ENCODE measurements at regions not wholly inside any gene's neighbourhood (a gene's known extent, or its start where the extent isn't known, plus 50 kb on each side); places are given as distances from the start of the nearest gene placed in this dataset.

DNA sequence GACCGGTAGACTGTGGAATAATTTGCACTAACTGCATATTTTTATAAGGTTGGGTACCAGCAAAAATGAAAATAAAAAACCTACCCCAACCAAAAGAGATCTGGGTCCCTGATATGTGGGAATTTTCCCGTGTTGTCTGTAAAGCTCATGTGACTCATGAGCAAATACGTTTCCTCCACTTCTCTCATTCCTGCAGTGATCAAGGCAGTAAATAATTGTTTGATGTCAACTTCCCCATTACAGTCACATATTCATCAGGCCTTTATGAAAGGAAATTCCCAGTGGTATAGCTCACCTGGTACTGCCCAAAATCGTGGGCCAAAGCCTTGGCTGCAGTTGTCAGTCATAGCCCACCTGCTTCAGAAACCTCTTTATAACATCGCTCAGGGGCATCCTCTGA is 166.0 kb upstream of the ANK3 start:
- Histone ChIP-seq H3K36me3 (ENCODE audit: control insufficient read depth in 1 of 2, insufficient read depth in 2 of 2, low read length in 1 of 2) (no peaks in the 10 kb centered on the region), H3K4me3 (ENCODE audit: low read length in 2 of 2) (no peak overlapping the region), H3K9me3 (ENCODE audit: control insufficient read depth, low read length) (no peaks in the 10 kb centered on the region), H3K4me1 (ENCODE audit: control insufficient read depth in 1 of 2, insufficient read depth in 2 of 2, low read length in 2 of 2) (no peaks in the 10 kb centered on the region), H3K27ac (ENCODE audit: low read depth in 1 of 2, low read length in 2 of 2) (no peak overlapping the region), H3K27me3 (ENCODE audit: control insufficient read depth in 1 of 2, insufficient read depth in 2 of 2, low read length in 1 of 2) (no peaks in the 10 kb centered on the region)
- intact Hi-C loops (cut with DNase I) = no loop called here
- WGBS, 2 donors = 88 to 89% methylated on average over 5 of the region's 5 CpGs
- no peak for DNase-seq
- no peak for ATAC-seq (ENCODE audit: low FRiP score)

DNA sequence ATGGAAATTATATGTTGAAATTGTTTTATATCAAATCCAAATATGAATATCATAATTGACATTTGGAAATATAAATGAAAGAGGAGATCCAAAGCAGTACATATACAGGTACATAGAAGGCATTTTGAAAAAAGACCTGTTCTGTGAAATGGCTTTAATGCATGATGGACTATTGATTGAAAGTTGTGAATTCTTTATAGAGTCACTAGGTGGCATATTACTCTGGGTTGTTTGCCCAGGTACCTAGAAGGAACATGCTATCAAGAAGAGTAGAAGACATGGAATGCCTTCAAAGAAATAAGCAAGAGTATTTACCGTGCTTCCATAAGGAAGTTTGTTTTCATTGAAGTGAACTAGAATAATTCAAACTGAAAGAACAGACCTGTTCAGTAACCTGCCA is 160.0 kb upstream of the ANK3 start:
- no peak for DNase-seq
- no peaks in the 10 kb centered on the region for H3K27me3 ChIP-seq (ENCODE audit: control insufficient read depth in 1 of 2, insufficient read depth in 2 of 2, low read length in 1 of 2)
- H3K4me3 ChIP-seq (ENCODE audit: low read length in 2 of 2) = no peak overlapping the region
- H3K36me3 ChIP-seq (ENCODE audit: control insufficient read depth in 1 of 2, insufficient read depth in 2 of 2, low read length in 1 of 2) = no peaks in the 10 kb centered on the region
- intact Hi-C loops (cut with DNase I) = no loop called here
- no peak overlapping the region for H3K27ac ChIP-seq (ENCODE audit: low read depth in 1 of 2, low read length in 2 of 2)
- ATAC-seq (ENCODE audit: low FRiP score) = no peak
- WGBS, 2 donors = 43 to 60% methylated on average over 1 of the region's 1 CpG
- no peaks in the 10 kb centered on the region for H3K9me3 ChIP-seq (ENCODE audit: control insufficient read depth, low read length)
- H3K4me1 ChIP-seq (ENCODE audit: control insufficient read depth in 1 of 2, insufficient read depth in 2 of 2, low read length in 2 of 2) = no peaks in the 10 kb centered on the region

DNA sequence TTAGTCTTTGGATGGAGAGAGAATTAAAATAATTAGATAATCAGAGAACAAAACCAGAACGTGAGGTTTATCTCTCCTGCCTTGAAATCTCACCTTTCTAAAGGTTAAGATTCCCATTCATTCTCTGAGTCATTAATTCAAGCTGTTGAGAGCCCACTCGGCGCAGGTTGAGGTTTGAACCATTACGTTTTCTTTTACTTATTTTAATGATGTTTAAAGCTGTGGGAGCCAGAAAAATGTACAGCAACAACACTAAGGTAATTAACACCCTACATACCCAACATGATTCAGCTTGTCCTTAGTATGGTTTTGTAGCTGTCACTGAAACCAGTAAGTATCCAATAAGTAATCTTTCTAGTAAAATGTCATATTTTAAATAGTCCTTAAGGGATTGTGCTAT is 153.0 kb upstream of the ANK3 start:
- H3K27me3 ChIP-seq (ENCODE audit: control insufficient read depth in 1 of 2, insufficient read depth in 2 of 2, low read length in 1 of 2) = no peaks in the 10 kb centered on the region
- no peaks in the 10 kb centered on the region for H3K9me3 ChIP-seq (ENCODE audit: control insufficient read depth, low read length)
- no peaks in the 10 kb centered on the region for H3K36me3 ChIP-seq (ENCODE audit: control insufficient read depth in 1 of 2, insufficient read depth in 2 of 2, low read length in 1 of 2)
- no peak for DNase-seq
- no peak overlapping the region for H3K27ac ChIP-seq (ENCODE audit: low read depth in 1 of 2, low read length in 2 of 2)
- peaks cover 0 to 8% of the 10 kb centered on the region in 2 donors for H3K4me1 ChIP-seq (ENCODE audit: control insufficient read depth in 1 of 2, insufficient read depth in 2 of 2, low read length in 2 of 2)
- intact Hi-C loops (cut with DNase I) = no loop called here
- H3K4me3 ChIP-seq (ENCODE audit: low read length in 2 of 2) = no peak overlapping the region
- no peak for ATAC-seq (ENCODE audit: low FRiP score)
- 85 to 88% methylated on average over 4 of the region's 4 CpGs for WGBS, 2 donors

DNA sequence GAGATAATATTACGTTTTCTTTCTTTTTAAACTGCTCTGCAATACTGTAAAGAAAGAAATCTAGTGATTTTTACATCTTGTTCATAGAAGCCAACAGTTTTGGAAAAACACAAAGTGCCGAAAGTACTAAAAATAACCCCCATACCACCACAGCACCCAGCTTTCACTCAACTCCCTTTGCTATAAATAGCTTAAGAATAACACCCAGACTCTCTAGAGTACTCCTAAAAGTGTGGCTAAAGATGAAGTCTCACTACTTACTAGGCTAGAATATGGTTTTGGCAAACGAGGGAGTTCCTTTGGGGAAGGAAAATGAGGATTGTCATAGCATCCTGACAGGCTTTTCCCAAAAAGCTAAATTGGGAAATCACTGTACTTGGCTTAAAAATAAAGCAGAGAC is 151.8 kb upstream of the ANK3 start:
- no peak for DNase-seq
- H3K4me3 ChIP-seq (ENCODE audit: low read length in 2 of 2) = no peak overlapping the region
- H3K27ac ChIP-seq (ENCODE audit: low read depth in 1 of 2, low read length in 2 of 2) = no peak overlapping the region
- H3K27me3 ChIP-seq (ENCODE audit: control insufficient read depth in 1 of 2, insufficient read depth in 2 of 2, low read length in 1 of 2) = no peaks in the 10 kb centered on the region
- H3K36me3 ChIP-seq (ENCODE audit: control insufficient read depth in 1 of 2, insufficient read depth in 2 of 2, low read length in 1 of 2) = no peaks in the 10 kb centered on the region
- peaks cover 0 to 8% of the 10 kb centered on the region in 2 donors for H3K4me1 ChIP-seq (ENCODE audit: control insufficient read depth in 1 of 2, insufficient read depth in 2 of 2, low read length in 2 of 2)
- H3K9me3 ChIP-seq (ENCODE audit: control insufficient read depth, low read length) = no peaks in the 10 kb centered on the region
- ATAC-seq (ENCODE audit: low FRiP score) = no peak
- intact Hi-C loops (cut with DNase I) = loop anchor here (2.0 kb wide), 2 partner anchors 95 to 97 kb away; no protein-coding TSS in a partner anchor
- 3 to 4% methylated on average over 3 of the region's 3 CpGs for WGBS, 2 donors

DNA sequence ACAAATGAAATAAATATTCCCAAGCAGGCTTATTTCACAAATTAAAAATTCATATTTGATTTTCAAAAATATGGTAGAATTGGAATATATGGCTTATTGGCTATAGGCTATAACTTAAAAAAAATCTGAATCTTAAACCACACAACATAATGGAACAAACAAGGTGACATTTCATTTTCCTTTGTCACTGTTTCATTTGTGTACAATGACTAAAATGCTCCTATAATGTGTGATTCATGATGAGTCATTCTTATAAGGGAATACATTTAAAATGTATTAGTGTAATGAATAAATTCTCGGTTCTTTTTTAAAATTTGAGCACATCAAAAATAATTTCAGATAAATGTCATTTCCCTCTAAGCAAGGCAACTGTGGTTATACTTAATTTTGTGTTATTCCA is 148.0 kb upstream of the ANK3 start:
- no peak overlapping the region for H3K27ac ChIP-seq (ENCODE audit: low read depth in 1 of 2, low read length in 2 of 2)
- H3K36me3 ChIP-seq (ENCODE audit: control insufficient read depth in 1 of 2, insufficient read depth in 2 of 2, low read length in 1 of 2) = no peaks in the 10 kb centered on the region
- WGBS, 2 donors = 91 to 94% methylated on average over 1 of the region's 1 CpG
- H3K4me3 ChIP-seq (ENCODE audit: low read length in 2 of 2) = no peak overlapping the region
- intact Hi-C loops (cut with DNase I) = no loop called here
- peaks cover 0 to 8% of the 10 kb centered on the region in 2 donors for H3K4me1 ChIP-seq (ENCODE audit: control insufficient read depth in 1 of 2, insufficient read depth in 2 of 2, low read length in 2 of 2)
- DNase-seq = no peak
- no peaks in the 10 kb centered on the region for H3K9me3 ChIP-seq (ENCODE audit: control insufficient read depth, low read length)
- ATAC-seq (ENCODE audit: low FRiP score) = no peak
- H3K27me3 ChIP-seq (ENCODE audit: control insufficient read depth in 1 of 2, insufficient read depth in 2 of 2, low read length in 1 of 2) = no peaks in the 10 kb centered on the region

DNA sequence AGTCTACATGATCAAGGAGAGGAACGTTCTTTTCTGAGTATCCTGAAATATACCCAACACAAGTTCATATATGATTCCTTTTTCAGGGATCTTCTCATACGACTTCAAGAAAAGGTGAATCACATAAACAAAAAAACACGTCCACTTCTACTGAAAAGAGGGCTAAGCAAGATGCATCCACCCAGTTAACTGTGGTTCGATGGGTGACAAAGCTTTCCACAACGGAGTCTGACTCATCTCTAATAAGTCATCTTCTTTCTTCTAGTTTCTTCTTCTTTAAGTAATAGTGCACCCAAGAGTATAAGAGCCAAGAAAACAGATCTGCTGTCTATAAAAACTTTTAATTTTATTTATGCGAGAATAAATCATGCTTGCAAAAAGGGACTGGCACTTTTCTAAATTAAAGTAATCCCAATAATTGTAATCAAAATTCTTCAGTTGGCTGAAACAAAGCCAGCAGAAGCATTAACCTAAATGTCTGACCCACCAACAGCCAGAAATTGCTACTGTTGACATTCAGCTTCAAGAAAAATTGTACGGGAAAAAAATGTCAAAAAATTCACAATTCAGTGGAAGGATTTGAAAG is 146.9 kb upstream of the ANK3 start:
- H3K9me3 ChIP-seq (ENCODE audit: control insufficient read depth, low read length) = no peaks in the 10 kb centered on the region
- no peaks in the 10 kb centered on the region for H3K36me3 ChIP-seq (ENCODE audit: control insufficient read depth in 1 of 2, insufficient read depth in 2 of 2, low read length in 1 of 2)
- H3K27ac ChIP-seq (ENCODE audit: low read depth in 1 of 2, low read length in 2 of 2) = no peak overlapping the region
- intact Hi-C loops (cut with DNase I) = no loop called here
- no peak for ATAC-seq (ENCODE audit: low FRiP score)
- 92 to 94% methylated on average over 7 of the region's 7 CpGs for WGBS, 2 donors
- DNase-seq = no peak
- peaks cover 0 to 4% of the 10 kb centered on the region in 2 donors for H3K4me1 ChIP-seq (ENCODE audit: control insufficient read depth in 1 of 2, insufficient read depth in 2 of 2, low read length in 2 of 2)
- H3K27me3 ChIP-seq (ENCODE audit: control insufficient read depth in 1 of 2, insufficient read depth in 2 of 2, low read length in 1 of 2) = no peaks in the 10 kb centered on the region
- no peak overlapping the region for H3K4me3 ChIP-seq (ENCODE audit: low read length in 2 of 2)

DNA sequence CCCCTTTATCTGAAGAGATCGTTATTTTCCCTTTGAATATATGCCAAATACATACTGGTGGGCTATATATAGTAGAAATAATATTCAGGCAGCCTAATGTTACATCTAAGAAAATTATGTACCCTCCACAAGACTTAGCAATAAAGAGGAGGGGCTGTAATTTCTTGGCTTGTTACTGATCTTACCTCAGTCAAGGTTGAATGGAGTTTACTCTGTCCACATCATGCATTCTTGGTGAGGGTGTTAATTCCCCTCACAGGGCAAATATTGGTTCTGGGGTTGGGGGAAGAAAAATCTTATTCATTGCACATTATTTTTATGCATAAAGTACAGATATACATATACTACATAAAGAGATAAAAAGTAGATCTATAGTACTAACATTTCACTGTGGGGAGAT is 145.8 kb upstream of the ANK3 start:
- no peak for ATAC-seq (ENCODE audit: low FRiP score)
- Histone ChIP-seq H3K36me3 (ENCODE audit: control insufficient read depth in 1 of 2, insufficient read depth in 2 of 2, low read length in 1 of 2) (no peaks in the 10 kb centered on the region), H3K4me1 (ENCODE audit: control insufficient read depth in 1 of 2, insufficient read depth in 2 of 2, low read length in 2 of 2) (peaks cover 0 to 2% of the 10 kb centered on the region in 2 donors), H3K27me3 (ENCODE audit: control insufficient read depth in 1 of 2, insufficient read depth in 2 of 2, low read length in 1 of 2) (no peaks in the 10 kb centered on the region), H3K4me3 (ENCODE audit: low read length in 2 of 2) (no peak overlapping the region), H3K27ac (ENCODE audit: low read depth in 1 of 2, low read length in 2 of 2) (no peak overlapping the region), H3K9me3 (ENCODE audit: control insufficient read depth, low read length) (no peaks in the 10 kb centered on the region)
- WGBS, 2 donors = 13 to 14% methylated on average over 1 of the region's 1 CpG
- intact Hi-C loops (cut with DNase I) = no loop called here
- DNase-seq = no peak

DNA sequence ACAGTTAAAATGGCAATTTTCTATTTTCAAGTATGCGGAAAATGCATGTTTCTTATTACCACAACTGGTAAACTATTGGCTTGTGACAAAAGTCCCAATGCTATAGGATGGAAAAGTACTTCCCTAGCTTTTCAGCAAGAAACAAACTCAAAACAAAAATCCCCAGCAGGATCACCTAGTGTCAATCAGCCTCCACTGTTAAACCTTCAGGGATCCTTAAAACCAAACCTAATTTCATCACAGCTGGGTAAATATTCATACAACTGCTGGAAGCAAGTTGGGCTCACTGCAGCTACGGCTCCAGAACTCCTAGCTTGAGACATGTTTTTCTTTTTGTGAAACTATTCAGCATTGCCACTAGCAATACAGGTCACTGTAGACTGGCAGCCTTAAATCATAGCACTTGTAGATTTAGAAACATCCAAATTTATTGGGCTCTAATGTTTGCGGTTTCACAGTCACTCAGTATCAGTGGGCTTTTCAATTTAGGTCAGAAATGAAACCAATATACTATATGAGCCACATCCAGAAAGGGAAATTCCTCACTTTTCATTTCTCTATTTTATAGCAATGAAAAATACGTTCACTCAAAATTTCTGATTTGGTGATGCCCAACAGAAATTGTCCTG is 145.2 kb upstream of the ANK3 start:
- DNase-seq (no peak), ATAC-seq (ENCODE audit: low FRiP score) (no peak)
- Histone ChIP-seq H3K4me3 (ENCODE audit: low read length in 2 of 2) (no peak overlapping the region), H3K27ac (ENCODE audit: low read depth in 1 of 2, low read length in 2 of 2) (no peak overlapping the region), H3K27me3 (ENCODE audit: control insufficient read depth in 1 of 2, insufficient read depth in 2 of 2, low read length in 1 of 2) (peaks cover 0 to 1% of the 10 kb centered on the region in 2 donors), H3K4me1 (ENCODE audit: control insufficient read depth in 1 of 2, insufficient read depth in 2 of 2, low read length in 2 of 2) (peaks cover 0 to under 1% of the 10 kb centered on the region in 2 donors), H3K9me3 (ENCODE audit: control insufficient read depth, low read length) (no peaks in the 10 kb centered on the region), H3K36me3 (ENCODE audit: control insufficient read depth in 1 of 2, insufficient read depth in 2 of 2, low read length in 1 of 2) (no peaks in the 10 kb centered on the region)
- intact Hi-C loops (cut with DNase I) = no loop called here
- 44 to 49% methylated on average over 4 of the region's 4 CpGs for WGBS, 2 donors

DNA sequence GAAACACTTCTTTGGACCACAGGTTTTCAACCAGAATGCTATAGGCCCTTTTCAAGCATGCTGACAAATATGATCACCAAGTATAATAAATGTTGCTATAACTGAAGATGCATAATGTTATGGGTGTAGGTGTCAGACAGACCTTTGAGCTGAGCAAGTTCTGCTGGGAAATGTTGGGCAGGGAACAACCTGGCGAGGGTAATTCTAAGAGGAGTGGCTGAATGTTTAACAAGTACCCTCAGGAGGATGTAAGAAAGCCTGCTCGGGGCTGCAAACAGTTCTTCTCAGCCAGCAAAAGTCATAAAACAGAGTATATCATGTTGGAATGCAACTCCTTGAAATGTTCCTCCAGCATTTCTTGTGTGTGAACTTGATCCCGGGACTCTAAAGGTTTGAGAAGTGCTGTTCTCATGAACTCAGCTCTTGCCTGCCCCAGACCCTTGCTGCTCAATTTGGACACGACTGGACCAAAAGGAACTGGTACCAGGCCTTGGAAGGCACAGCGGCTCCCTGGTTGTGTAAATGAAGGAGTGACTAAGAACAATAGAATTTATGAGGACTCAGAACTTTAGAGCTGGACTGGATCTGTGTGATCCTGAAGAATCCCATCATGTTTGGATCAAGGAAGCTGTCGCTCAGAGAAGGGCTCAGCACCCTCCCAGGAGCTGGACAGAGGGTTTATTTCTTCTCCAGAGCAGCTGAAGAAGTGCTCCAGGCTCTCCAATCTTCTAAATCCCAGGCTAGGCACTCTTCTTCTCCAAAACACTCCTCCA is 143.2 kb upstream of the ANK3 start:
- intact Hi-C loops (cut with DNase I) = no loop called here
- Histone ChIP-seq H3K9me3 (ENCODE audit: control insufficient read depth, low read length) (no peaks in the 10 kb centered on the region), H3K27ac (ENCODE audit: low read depth in 1 of 2, low read length in 2 of 2) (no peak overlapping the region), H3K4me3 (ENCODE audit: low read length in 2 of 2) (no peak overlapping the region), H3K4me1 (ENCODE audit: control insufficient read depth in 1 of 2, insufficient read depth in 2 of 2, low read length in 2 of 2) (no peaks in the 10 kb centered on the region), H3K27me3 (ENCODE audit: control insufficient read depth in 1 of 2, insufficient read depth in 2 of 2, low read length in 1 of 2) (peaks cover 0 to 1% of the 10 kb centered on the region in 2 donors), H3K36me3 (ENCODE audit: control insufficient read depth in 1 of 2, insufficient read depth in 2 of 2, low read length in 1 of 2) (no peaks in the 10 kb centered on the region)
- DNase-seq (no peak), ATAC-seq (ENCODE audit: low FRiP score) (no peak)
- 68 to 83% methylated on average over 6 of the region's 6 CpGs for WGBS, 2 donors
